HG03135 (cell line): ENCODE measurements at regions not wholly inside any gene's neighbourhood (a gene's known extent, or its start where the extent isn't known, plus 50 kb on each side); places are given as distances from the start of the nearest gene placed in this dataset.
"Not testable (repeated sequence)": the region's sequence is repeated elsewhere in the genome, so short reads cannot be mapped to it uniquely, and the experiment has no call there.

Source experiments
- ATAC-seq: cut with Tn5 transposase; IDR thresholded peaks from one replicate; pipeline ENCODE4 v1.9.1; 2021; ENCODE audit warnings: mild to moderate bottlenecking, moderate library complexity; ENCODE audit not compliant: unreplicated experiment

GRCh38 chr13:111610081-111610480 is 289.6 kb downstream of the TEX29 start:
- no peak for ATAC-seq

- ATAC-seq = no peak
Observed at GRCh38 chr13:111610879-111611278, 290.4 kb downstream of the TEX29 start.

- no peak for ATAC-seq
Observed at GRCh38 chr13:111611651-111612050, 291.2 kb downstream of the TEX29 start.

GRCh38 chr13:111612886-111613285 is 292.4 kb downstream of the TEX29 start:
- ATAC-seq = no peak

- no peak for ATAC-seq
Observed at GRCh38 chr13:111614009-111614408, 293.6 kb downstream of the TEX29 start.

GRCh38 chr13:111614613-111615012 is 294.2 kb downstream of the TEX29 start:
- ATAC-seq = no peak

- ATAC-seq = no peak
Observed at GRCh38 chr13:111616203-111616602, 295.8 kb downstream of the TEX29 start.

GRCh38 chr13:111620166-111620565 is 299.7 kb downstream of the TEX29 start:
- no peak for ATAC-seq

GRCh38 chr13:111620586-111620985 is 300.1 kb downstream of the TEX29 start:
- no peak for ATAC-seq

- ATAC-seq = no peak
Observed at GRCh38 chr13:111621164-111621563, 300.7 kb downstream of the TEX29 start.

GRCh38 chr13:111622051-111622531 is 301.6 kb downstream of the TEX29 start:
- ATAC-seq = no peak

GRCh38 chr13:111623208-111623607 is 302.8 kb downstream of the TEX29 start:
- ATAC-seq = no peak

- ATAC-seq = no peak
Observed at GRCh38 chr13:111623743-111624505, 303.5 kb downstream of the TEX29 start.

GRCh38 chr13:111625526-111626315 is 305.3 kb downstream of the TEX29 start:
- ATAC-seq = no peak

- no peak for ATAC-seq
Observed at GRCh38 chr13:111626371-111627305, 306.2 kb downstream of the TEX29 start.

GRCh38 chr13:111627596-111627995 is 307.2 kb downstream of the TEX29 start:
- no peak for ATAC-seq

- no peak for ATAC-seq
Observed at GRCh38 chr13:111629016-111629415, 308.6 kb downstream of the TEX29 start.

- ATAC-seq = no peak
Observed at GRCh38 chr13:111629457-111629856, 309.0 kb downstream of the TEX29 start.

- no peak for ATAC-seq
Observed at GRCh38 chr13:111629926-111630325, 309.5 kb downstream of the TEX29 start.

- no peak for ATAC-seq
Observed at GRCh38 chr13:111630406-111630805, 310.0 kb downstream of the TEX29 start.

- not testable (repeated sequence) for ATAC-seq
Observed at GRCh38 chr13:111631271-111631670, 310.8 kb downstream of the TEX29 start.
